GM12878 (cell line): ENCODE measurements at regions not wholly inside any gene's neighbourhood (a gene's known extent, or its start where the extent isn't known, plus 50 kb on each side); places are given as distances from the start of the nearest gene placed in this dataset.

ENCODE experiments used
- ATAC-seq: fragments of 200-7000 bp; cut with Tn5 transposase; 3 replicates; pipeline ENCODE4 v1.9.1; 2020; ENCODE audit warnings: mild to moderate bottlenecking, moderate library complexity
- BruUV-seq: library from RNA; stranded (reverse); fragments of 400-500 nt; replicated peaks from 2 replicates; lab custom pipeline; 2021; lab: Mats Ljungman, UMichigan
- CTCF ChIA-PET: fragments of 300-600 bp; sonication (Branson Sonifier 250); formaldehyde crosslinking; extraction: SDS; loops from one replicate; lab custom pipeline; 2021; ENCODE audit warnings: inconsistent platforms; lab: Yijun Ruan, JAX
- POLR2A ChIA-PET: fragments of 350-600 bp; formaldehyde crosslinking; extraction: SDS; loops from one replicate; lab custom pipeline; 2021; ENCODE audit warnings: inconsistent platforms; lab: Charles Lee
- RAD21 ChIA-PET: fragments of 300-600 bp; sonication (Branson Sonifier 250); formaldehyde crosslinking; loops from one replicate; lab custom pipeline; 2023; ENCODE audit warnings: antibody characterized with exemption; ENCODE audit not compliant: unreplicated experiment; lab: Charles Lee
- SMC1A ChIA-PET: fragments of 300-600 bp; sonication (Branson Sonifier 250); formaldehyde crosslinking; loops from one replicate; lab custom pipeline; 2023; ENCODE audit not compliant: unreplicated experiment, uncharacterized antibody; lab: Charles Lee
- DNase-seq: peaks from one replicate; pipeline ENCODE4 v3.0.0-alpha.2; 2011; ENCODE audit warnings: low read depth, low spot score
- FAIRE-seq: peaks from 3 replicates; lab custom pipeline; 2011; peaks lifted over from hg19 to GRCh38; lab: Jason Lieb, UNC
- H2AFZ ChIP-seq: 2 replicates; pipeline ENCODE4 v1.6.0; 2011; ENCODE audit warnings: low read depth, low read length, control low read depth; ENCODE audit not compliant: control insufficient read depth
- H3K27ac ChIP-seq: 2 replicates; pipeline ENCODE4 v1.5.1; 2011; ENCODE audit warnings: control low read depth; ENCODE audit not compliant: control insufficient read depth, insufficient read depth
- H3K27me3 ChIP-seq, 2 experiments: replicated peaks in 1 of 2; 2 replicates each; pipeline versions ENCODE4 v1.6.0 to v1.6.1; 2011; ENCODE audit warnings: low read length in 1 of 2; ENCODE audit not compliant: control insufficient read depth in 2 of 2, insufficient read depth in 2 of 2
- H3K36me3 ChIP-seq, 2 experiments: 2 replicates each; pipeline ENCODE4 v1.5.1; 2011; ENCODE audit warnings: low read length in 1 of 2; ENCODE audit not compliant: control insufficient read depth in 2 of 2, insufficient read depth in 2 of 2
- H3K4me1 ChIP-seq: 2 replicates; pipeline ENCODE4 v1.6.1; 2011; ENCODE audit warnings: mild to moderate bottlenecking, low read length, moderate library complexity, mixed read lengths; ENCODE audit not compliant: control insufficient read depth, insufficient read depth
- H3K4me2 ChIP-seq: 2 replicates; pipeline ENCODE4 v1.6.0; 2011; ENCODE audit warnings: control low read depth; ENCODE audit not compliant: control insufficient read depth, insufficient read depth
- H3K4me3 ChIP-seq: fragments of 200-600 bp; sonication (generic); 2 replicates; pipeline ENCODE4 v1.5.1; 2016
- H3K79me2 ChIP-seq: 2 replicates; pipeline ENCODE4 v1.6.0; 2011; ENCODE audit warnings: low read length; ENCODE audit not compliant: control insufficient read depth, insufficient read depth
- H3K9ac ChIP-seq: 2 replicates; pipeline ENCODE4 v1.8.0; 2011; ENCODE audit warnings: low read length, control low read depth, mixed read lengths; ENCODE audit not compliant: control insufficient read depth, insufficient read depth
- H3K9me3 ChIP-seq: replicated peaks from 3 replicates; pipeline ENCODE4 v1.5.1; 2011; ENCODE audit warnings: mild to moderate bottlenecking, low read length; ENCODE audit not compliant: control insufficient read depth, insufficient read depth
- H4K20me1 ChIP-seq: 2 replicates; pipeline ENCODE4 v1.6.0; 2011; ENCODE audit not compliant: control insufficient read depth, insufficient read depth
- CREB1 ChIP-seq: IDR thresholded peaks from 2 replicates; pipeline ENCODE4 v1.6.1; 2012; ENCODE audit warnings: low read depth, mild to moderate bottlenecking, inconsistent platforms
- JUND ChIP-seq: IDR thresholded peaks from 2 replicates; pipeline ENCODE4 v1.6.1; 2012; ENCODE audit warnings: low read depth, mild to moderate bottlenecking, low read length, improper control_type of control experiment, moderate library complexity
- KAT2A ChIP-seq: conservative IDR thresholded peaks from 2 replicates; pipeline ENCODE4 v1.6.1; 2011; ENCODE audit warnings: low read depth, low read length; ENCODE audit not compliant: control insufficient read depth
- MAX ChIP-seq: IDR thresholded peaks from 2 replicates; pipeline ENCODE4 v1.6.1; 2012; ENCODE audit warnings: low read depth, low read length, improper control_type of control experiment
- MEF2A ChIP-seq: IDR thresholded peaks from 2 replicates; pipeline ENCODE4 v1.6.1; 2011; ENCODE audit warnings: low read depth, mild to moderate bottlenecking, low read length, moderate library complexity; ENCODE audit not compliant: insufficient read depth
- MXI1 ChIP-seq: fragments of 150-350 bp; IDR thresholded peaks from 2 replicates; pipeline ENCODE4 v1.6.1; 2011; ENCODE audit warnings: low read depth, mild to moderate bottlenecking, inconsistent platforms, low read length, improper control_type of control experiment
- NR2F1 ChIP-seq: fragments of 450-650 bp; conservative IDR thresholded peaks from 2 replicates; pipeline ENCODE4 v1.6.1; 2017; ENCODE audit warnings: mild to moderate bottlenecking
- RBBP5 ChIP-seq: fragments of 200-600 bp; sonication (generic); conservative IDR thresholded peaks from 2 replicates; pipeline ENCODE4 v1.6.1; 2016
- STAT3 ChIP-seq: IDR thresholded peaks from 2 replicates; pipeline ENCODE4 v1.6.1; 2011; ENCODE audit warnings: low read depth, low read length, improper control_type of control experiment
- SUZ12 ChIP-seq: fragments of 200-600 bp; sonication (generic); IDR thresholded peaks from one replicate; pipeline ENCODE4 v1.6.1; 2018; ENCODE audit warnings: antibody characterized with exemption, mild to moderate bottlenecking; ENCODE audit not compliant: unreplicated experiment
- TCF12 ChIP-seq: IDR thresholded peaks from 2 replicates; pipeline ENCODE4 v1.6.1; 2011; ENCODE audit warnings: low read depth, mild to moderate bottlenecking, low read length
- USF1 ChIP-seq: IDR thresholded peaks from 2 replicates; pipeline ENCODE4 v1.6.1; 2011; ENCODE audit warnings: borderline replicate concordance, low read depth, mild to moderate bottlenecking, moderate library complexity, mixed read lengths, low read length; ENCODE audit not compliant: insufficient read depth; ENCODE audit errors: extremely low read length
- ZBED1 ChIP-seq: IDR thresholded peaks from 2 replicates; pipeline ENCODE4 v1.6.1; 2016; ENCODE audit warnings: borderline replicate concordance
- ZBTB11 ChIP-seq: fragments of 450-650 bp; formaldehyde crosslinking; IDR thresholded peaks from 2 replicates; pipeline ENCODE4 v1.5.0; 2022; ENCODE audit warnings: mild to moderate bottlenecking, missing genetic modification characterization
- WGBS: methylation state at CpG from one replicate; pipeline ENCODE4 v1.1.6; 2016; ENCODE audit warnings: low lambda C conversion rate; ENCODE audit not compliant: insufficient replicate concordance, insufficient coverage; ENCODE audit errors: missing lambda C conversion rate; 5-methylcytosine and 5-hydroxymethylcytosine counted together
- in situ Hi-C: fragments of 300-500 bp; cut with MboI; formaldehyde crosslinking; loops from 9 replicates; pipeline ENCODE4 v1.14.3; 2018; ENCODE audit warnings: mixed read lengths
- intact Hi-C: fragments of 100-400 bp; cut with micrococcal nuclease; formaldehyde crosslinking; loops from one replicate; pipeline ENCODE4 v1.14.2; 2022; ENCODE audit not compliant: unreplicated experiment

GRCh38 chr2:214674278-214674677 lies 135.2 kb downstream of the BARD1 start:
- Histone ChIP-seq H2AFZ (no peak overlapping the region), H3K4me3 (no peak overlapping the region), H3K9me3 (no peaks in the 10 kb centered on the region; the same call in 2 of the 3 replicates), H3K79me2 (no peaks in the 10 kb centered on the region), H4K20me1 (no peaks in the 10 kb centered on the region), H3K4me2 (no peak overlapping the region), H3K36me3 (no peaks in the 10 kb centered on the region), H3K9ac (no peak overlapping the region), H3K27me3 (no peaks in the 10 kb centered on the region), H3K27ac (no peak overlapping the region), H3K4me1 (no peaks in the 10 kb centered on the region)
- TF ChIP-seq MEF2A: no peak
- TF ChIP-seq KAT2A: no peak
- TF ChIP-seq NR2F1: peak; percentile 66
- DNase-seq (no peak), FAIRE-seq (no peak), ATAC-seq (peak; percentile 89)
- in situ Hi-C loops: no loop called here
- intact Hi-C loops: no loop called here
- RAD21 ChIA-PET: no interaction called here
- CTCF ChIA-PET: no interaction called here
- BruUV-seq: no TSS peak
- POLR2A ChIA-PET: no interaction called here
- 55% methylated on average over 4 of the region's 4 CpGs for WGBS
- SMC1A ChIA-PET: no interaction called here

GRCh38 chr2:214671319-214671885 lies 138.1 kb downstream of the BARD1 start:
- DNase-seq (no peak), FAIRE-seq (no peak), ATAC-seq (no peak)
- H3K9me3 ChIP-seq: no peaks in the 10 kb centered on the region; the same call in 2 of the 3 replicates
- H2AFZ ChIP-seq: no peak overlapping the region
- no peak overlapping the region for H3K4me2 ChIP-seq
- H3K36me3 ChIP-seq: no peaks in the 10 kb centered on the region
- H4K20me1 ChIP-seq: no peaks in the 10 kb centered on the region
- H3K27ac ChIP-seq: no peak overlapping the region
- H3K4me3 ChIP-seq: no peak overlapping the region
- no peaks in the 10 kb centered on the region for H3K4me1 ChIP-seq
- ChIA-PET SMC1A (interaction anchor here (0.6 kb wide), 1 partner anchor 55 kb away, joined by 3 read pairs; no protein-coding TSS in a partner anchor), RAD21 (no interaction called here), CTCF (interaction anchor here (1.1 kb wide), 1 partner anchor 8 kb away, joined by 3 read pairs; no protein-coding TSS in a partner anchor), POLR2A (no interaction called here)
- H3K79me2 ChIP-seq: no peaks in the 10 kb centered on the region
- no TSS peak for BruUV-seq
- H3K9ac ChIP-seq: no peak overlapping the region
- in situ Hi-C loops (no loop called here), intact Hi-C loops (no loop called here)
- 28% methylated on average over 3 of the region's 3 CpGs for WGBS
- H3K27me3 ChIP-seq: no peaks in the 10 kb centered on the region
- TF ChIP-seq USF1 (no peak), SUZ12 (no peak), MXI1 (no peak), STAT3 (no peak), TCF12 (no peak), ZBTB11 (no peak), CREB1 (no peak), MAX (no peak), JUND (no peak), ZBED1 (no peak), RBBP5 (no peak)
